ENCODE measurements at regions not wholly inside any gene's neighbourhood (a gene's known extent, or its start where the extent isn't known, plus 50 kb on each side); places are given as distances from the start of the nearest gene placed in this dataset.

DNA sequence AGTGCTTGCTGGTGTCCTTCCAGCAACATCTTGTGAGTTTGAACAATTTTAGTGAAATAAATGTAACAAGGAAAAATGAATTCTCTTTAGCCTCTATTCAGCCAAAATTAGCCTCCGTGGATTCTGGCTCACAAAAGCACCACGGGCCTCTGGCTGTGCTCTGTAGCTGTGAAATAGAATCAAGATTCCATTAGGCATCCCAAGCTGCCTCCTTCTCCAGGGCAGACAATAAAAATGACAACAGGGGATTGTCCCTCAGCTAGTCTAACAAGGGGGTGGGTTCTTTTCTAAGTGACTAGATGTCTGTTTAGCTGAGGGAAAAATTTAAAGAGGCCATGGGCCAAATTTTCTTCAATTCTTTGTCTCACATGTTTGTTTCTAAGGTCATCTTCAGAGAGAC is 254.7 kb upstream of the FIGN start:
- TF ChIP-seq CTCF (optimal IDR thresholded peaks at IDR 0.05 in 1 of 3, IDR thresholded peaks at IDR 0.05 in 1 of 3, conservative IDR thresholded peaks at IDR 0.05 in 1 of 3; ENCODE audit: extremely low read depth in 1 of 3, insufficient read depth in 2 of 3, low read length in 3 of 3) (no peak), EZH2 (IDR thresholded peaks at IDR 0.05; ENCODE audit: low read length) (no peak)
